Erythroblast (primary cell): ENCODE measurements at regions not wholly inside any gene's neighbourhood (a gene's known extent, or its start where the extent isn't known, plus 50 kb on each side); places are given as distances from the start of the nearest gene placed in this dataset.

ENCODE experiments used
- GATA1 ChIP-seq: IDR thresholded peaks from 2 replicates; pipeline ENCODE4 v1.6.1; 2011; ENCODE audit warnings: low read depth, mild to moderate bottlenecking, control low read depth, low read length, moderate library complexity
- POLR2A ChIP-seq: IDR thresholded peaks from 2 replicates; pipeline ENCODE4 v1.6.1; 2011; ENCODE audit warnings: mild to moderate bottlenecking, low read length

DNA sequence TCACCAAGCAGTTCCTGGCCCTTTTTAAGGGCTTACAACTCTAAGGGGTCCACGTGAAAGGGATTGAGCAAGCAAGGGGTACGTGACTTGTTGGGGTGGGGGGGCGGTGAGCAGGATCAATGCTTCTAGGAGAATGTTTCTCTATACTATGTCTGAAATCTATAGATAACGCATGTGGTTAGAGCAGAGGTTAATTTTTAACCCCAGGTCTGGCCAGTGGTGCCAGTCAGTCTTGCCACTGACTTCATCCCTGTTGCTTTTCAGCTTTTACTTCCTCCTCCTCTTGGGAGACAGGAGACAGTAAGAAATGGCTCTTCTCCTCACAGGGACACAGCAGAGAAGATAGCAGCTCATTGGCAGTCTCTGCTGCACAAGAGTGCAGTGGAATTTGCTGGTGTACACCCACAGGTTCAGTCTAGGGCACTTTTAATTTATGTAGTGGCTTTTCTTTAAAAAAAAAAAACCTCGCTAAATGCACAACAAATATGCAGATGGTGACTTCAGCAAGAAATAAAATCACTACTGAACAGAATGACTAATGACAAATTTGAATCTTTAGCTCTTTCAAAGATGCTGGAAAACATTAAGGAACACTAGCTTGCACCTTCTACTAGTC is 190.5 kb downstream of the CCNG2 start:
- TF ChIP-seq POLR2A (no peak), GATA1 (no peak)
